22Rv1 (cell line): ENCODE measurements at regions not wholly inside any gene's neighbourhood (a gene's known extent, or its start where the extent isn't known, plus 50 kb on each side); places are given as distances from the start of the nearest gene placed in this dataset.

Experiments used
- ZFX ChIP-seq: fragments of 450-650 bp; IDR thresholded peaks from 2 replicates; pipeline ENCODE4 v1.6.1; 2017; ENCODE audit warnings: antibody characterized with exemption, borderline replicate concordance
- TF ChIP-seq, protein P1 (sequence below): fragments of 450-650 bp; IDR thresholded peaks from 2 replicates; pipeline ENCODE4 v1.5.1; 2017; ENCODE audit warnings: mild to moderate bottlenecking

DNA sequence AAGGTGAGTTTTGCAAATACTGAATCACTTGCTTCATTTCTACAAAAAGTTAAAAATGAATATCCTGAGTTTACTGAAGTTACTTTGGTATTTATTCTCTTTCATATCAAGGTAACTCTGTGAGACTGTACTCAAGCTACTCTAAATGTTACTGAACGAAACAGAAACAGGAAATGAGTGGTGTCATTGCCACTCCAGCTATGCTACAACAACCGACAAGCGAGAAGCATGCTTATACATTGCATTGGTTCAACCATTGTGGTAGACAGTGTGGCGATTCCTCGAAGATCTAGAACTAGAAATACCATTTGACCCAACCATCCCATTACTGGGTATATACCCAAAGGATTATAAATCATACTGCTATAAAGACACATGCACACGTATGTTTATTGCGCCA lies 313.2 kb upstream of the THBS1 start:
- TF ChIP-seq, protein P1, sequence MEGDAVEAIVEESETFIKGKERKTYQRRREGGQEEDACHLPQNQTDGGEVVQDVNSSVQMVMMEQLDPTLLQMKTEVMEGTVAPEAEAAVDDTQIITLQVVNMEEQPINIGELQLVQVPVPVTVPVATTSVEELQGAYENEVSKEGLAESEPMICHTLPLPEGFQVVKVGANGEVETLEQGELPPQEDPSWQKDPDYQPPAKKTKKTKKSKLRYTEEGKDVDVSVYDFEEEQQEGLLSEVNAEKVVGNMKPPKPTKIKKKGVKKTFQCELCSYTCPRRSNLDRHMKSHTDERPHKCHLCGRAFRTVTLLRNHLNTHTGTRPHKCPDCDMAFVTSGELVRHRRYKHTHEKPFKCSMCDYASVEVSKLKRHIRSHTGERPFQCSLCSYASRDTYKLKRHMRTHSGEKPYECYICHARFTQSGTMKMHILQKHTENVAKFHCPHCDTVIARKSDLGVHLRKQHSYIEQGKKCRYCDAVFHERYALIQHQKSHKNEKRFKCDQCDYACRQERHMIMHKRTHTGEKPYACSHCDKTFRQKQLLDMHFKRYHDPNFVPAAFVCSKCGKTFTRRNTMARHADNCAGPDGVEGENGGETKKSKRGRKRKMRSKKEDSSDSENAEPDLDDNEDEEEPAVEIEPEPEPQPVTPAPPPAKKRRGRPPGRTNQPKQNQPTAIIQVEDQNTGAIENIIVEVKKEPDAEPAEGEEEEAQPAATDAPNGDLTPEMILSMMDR, result no peak
- no peak for TF ChIP-seq ZFX
